IMR-90 (cell line): ENCODE measurements at regions not wholly inside any gene's neighbourhood (a gene's known extent, or its start where the extent isn't known, plus 50 kb on each side); places are given as distances from the start of the nearest gene placed in this dataset.

Experiments used
- ATAC-seq: fragments of 200-7000 bp; cut with Tn5 transposase; 2 replicates; pipeline ENCODE4 v1.9.1; 2020; ENCODE audit warnings: low read depth, mild to moderate bottlenecking, moderate library complexity
- BruUV-seq: library from RNA; stranded (reverse); fragments of 400-500 nt; replicated peaks from 2 replicates; lab custom pipeline; 2021; lab: Mats Ljungman, UMichigan
- CTCF ChIA-PET: fragments of 300-600 bp; formaldehyde crosslinking; extraction: SDS; loops from one replicate; lab custom pipeline; 2021; ENCODE audit warnings: antibody characterized with exemption; lab: Yijun Ruan, JAX
- POLR2A ChIA-PET: fragments of 300-600 bp; sonication (Branson Sonifier 250); formaldehyde crosslinking; loops from one replicate; lab custom pipeline; 2022; ENCODE audit warnings: antibody characterized with exemption; ENCODE audit not compliant: unreplicated experiment; lab: Charles Lee
- DNase-seq: peaks from one replicate; pipeline ENCODE4 v3.0.0; 2013
- H2AFZ ChIP-seq: replicated peaks from 2 replicates; pipeline ENCODE3; 2013; ENCODE audit warnings: low read length, mild to moderate bottlenecking; ENCODE audit not compliant: poor library complexity
- H2AK5ac ChIP-seq: 2 replicates; pipeline ENCODE4 v1.6.1; 2013; ENCODE audit warnings: low read depth, low read length, inconsistent platforms
- H2AK9ac ChIP-seq: replicated peaks from 2 replicates; pipeline ENCODE3; 2013; ENCODE audit warnings: mild to moderate bottlenecking, low read depth, low read length, moderate library complexity; ENCODE audit not compliant: poor library complexity
- H2BK120ac ChIP-seq: 2 replicates; pipeline ENCODE4 v1.6.1; 2013; ENCODE audit warnings: low read depth, low read length, inconsistent platforms
- H2BK15ac ChIP-seq: 3 replicates; pipeline ENCODE4 v1.6.1; 2013; ENCODE audit warnings: low read depth, low read length, inconsistent platforms
- H2BK20ac ChIP-seq: 2 replicates; pipeline ENCODE4 v1.6.1; 2013; ENCODE audit warnings: low read depth, mild to moderate bottlenecking, inconsistent platforms, low read length, moderate library complexity
- H2BK5ac ChIP-seq: 2 replicates; pipeline ENCODE4 v1.6.1; 2013; ENCODE audit warnings: mild to moderate bottlenecking, low read depth, low read length, inconsistent platforms; ENCODE audit not compliant: poor library complexity, severe bottlenecking
- H3K14ac ChIP-seq: replicated peaks from 2 replicates; pipeline ENCODE4 v1.6.1; 2013; ENCODE audit warnings: low read depth, low read length, inconsistent platforms
- H3K18ac ChIP-seq: 2 replicates; pipeline ENCODE4 v1.6.1; 2013; ENCODE audit warnings: low read depth, low read length, control low read depth
- H3K23ac ChIP-seq: 2 replicates; pipeline ENCODE4 v1.6.1; 2013; ENCODE audit warnings: low read depth, low read length, inconsistent platforms
- H3K27ac ChIP-seq: 2 replicates; pipeline ENCODE4 v1.5.1; 2013; ENCODE audit warnings: mild to moderate bottlenecking, control low read depth, low read length; ENCODE audit not compliant: insufficient read depth
- H3K27me3 ChIP-seq: 2 replicates; pipeline ENCODE4 v1.6.1; 2013; ENCODE audit warnings: low read length; ENCODE audit not compliant: control insufficient read depth, insufficient read depth
- H3K36me3 ChIP-seq: 2 replicates; pipeline ENCODE4 v1.6.1; 2013; ENCODE audit warnings: low read length, mixed read lengths; ENCODE audit not compliant: control insufficient read depth, insufficient read depth
- H3K4ac ChIP-seq: 2 replicates; pipeline ENCODE4 v1.6.1; 2013; ENCODE audit warnings: low read depth, low read length, inconsistent platforms
- H3K4me1 ChIP-seq: 2 replicates; pipeline ENCODE4 v1.6.1; 2013; ENCODE audit warnings: low read length, mixed read lengths; ENCODE audit not compliant: control insufficient read depth, insufficient read depth
- H3K4me2 ChIP-seq: 2 replicates; pipeline ENCODE4 v1.6.1; 2013; ENCODE audit warnings: low read depth, mild to moderate bottlenecking, control low read depth, low read length, moderate library complexity
- H3K4me3 ChIP-seq: 2 replicates; pipeline ENCODE4 v1.5.1; 2013; ENCODE audit warnings: low read depth, mild to moderate bottlenecking, control low read depth, low read length, moderate library complexity; ENCODE audit not compliant: insufficient read depth
- H3K56ac ChIP-seq: 2 replicates; pipeline ENCODE4 v1.6.1; 2013; ENCODE audit warnings: low read length, inconsistent platforms; ENCODE audit not compliant: insufficient read depth; ENCODE audit errors: extremely low read depth
- H3K79me1 ChIP-seq, 2 experiments: 2 replicates each; pipeline ENCODE4 v1.6.1; 2013; ENCODE audit warnings: low read length in 2 of 2, inconsistent platforms in 1 of 2, low read depth in 1 of 2
- H3K9ac ChIP-seq: 2 replicates; pipeline ENCODE4 v1.6.1; 2013; ENCODE audit warnings: low read depth, low read length, control low read depth
- H3K9me1 ChIP-seq: 2 replicates; pipeline ENCODE4 v1.6.1; 2013; ENCODE audit warnings: low read length, inconsistent platforms; ENCODE audit not compliant: insufficient read depth
- H3K9me3 ChIP-seq: 2 replicates; pipeline ENCODE4 v1.6.1; 2013; ENCODE audit warnings: low read length; ENCODE audit not compliant: control insufficient read depth, insufficient read depth
- H4K20me1 ChIP-seq: 2 replicates; pipeline ENCODE4 v1.6.1; 2013; ENCODE audit warnings: low read length, inconsistent platforms; ENCODE audit not compliant: insufficient read depth
- H4K5ac ChIP-seq: 2 replicates; pipeline ENCODE4 v1.6.1; 2013; ENCODE audit warnings: mild to moderate bottlenecking, low read depth, low read length, control low read depth
- H4K8ac ChIP-seq, 2 experiments: 2 replicates each; pipeline ENCODE4 v1.6.1; 2013; ENCODE audit warnings: low read depth in 2 of 2, low read length in 2 of 2, control low read depth in 1 of 2, inconsistent platforms in 1 of 2
- H4K91ac ChIP-seq: 2 replicates; pipeline ENCODE4 v1.6.1; 2013; ENCODE audit warnings: low read depth, low read length, inconsistent platforms; ENCODE audit not compliant: insufficient read depth
- CHD1 ChIP-seq: IDR thresholded peaks from 2 replicates; pipeline ENCODE4 v1.6.1; 2012; ENCODE audit warnings: low read depth, low read length, improper control_type of control experiment
- CTCF ChIP-seq: conservative IDR thresholded peaks from 2 replicates; pipeline ENCODE4 v1.5.1; 2012; ENCODE audit warnings: mild to moderate bottlenecking, low read depth, low read length, improper control_type of control experiment
- MXI1 ChIP-seq: IDR thresholded peaks from 2 replicates; pipeline ENCODE4 v1.6.1; 2012; ENCODE audit warnings: low read depth, mild to moderate bottlenecking, low read length, moderate library complexity, borderline replicate concordance
- RCOR1 ChIP-seq: IDR thresholded peaks from 2 replicates; pipeline ENCODE4 v1.6.1; 2012; ENCODE audit warnings: mild to moderate bottlenecking, low read length, improper control_type of control experiment; ENCODE audit not compliant: insufficient replicate concordance
- WGBS, 2 experiments: methylation state at CpG; one replicate each; pipeline versions ENCODE4 v1.1.5 to v1.1.7; 2013; ENCODE audit warnings: missing lambda C conversion rate in 2 of 2; ENCODE audit not compliant: insufficient read length in 1 of 2; ENCODE audit errors: extremely low coverage in 2 of 2; 5-methylcytosine and 5-hydroxymethylcytosine counted together
- dilution Hi-C: fragments of 300-500 bp; cut with HindIII; formaldehyde crosslinking; loops from one replicate; pipeline ENCODE4 v1.14.3; 2018; ENCODE audit warnings: low sequenced_read_pairs; ENCODE audit not compliant: unreplicated experiment
- in situ Hi-C: fragments of 300-500 bp; cut with MboI; formaldehyde crosslinking; loops from 3 replicates; pipeline ENCODE4 v1.14.3; 2019; ENCODE audit warnings: low sequenced_read_pairs, inconsistent platforms, mixed read lengths
- intact Hi-C: fragments of 100-400 bp; cut with micrococcal nuclease; formaldehyde crosslinking; loops from 2 replicates; pipeline ENCODE4 v1.10.0; 2022

DNA sequence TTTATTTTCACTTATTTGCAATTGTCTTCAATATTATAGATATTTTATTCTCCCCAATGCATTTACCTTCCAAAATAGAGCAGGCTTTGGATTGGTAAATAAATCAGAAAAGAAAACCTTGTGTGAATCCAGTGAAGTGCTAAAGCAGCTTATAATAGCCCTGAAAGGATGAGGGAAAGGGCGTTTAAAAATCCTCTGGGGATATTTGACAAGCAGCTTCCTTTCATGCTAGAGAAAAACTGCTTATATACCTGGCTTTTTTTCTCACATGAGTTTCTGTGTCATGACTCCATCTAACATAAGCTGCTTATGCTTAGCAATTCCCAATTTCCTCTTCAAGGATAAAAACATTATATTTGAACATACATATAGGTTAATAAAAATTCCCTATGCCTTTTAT is 221.6 kb upstream of the SEMA3E start:
- TF ChIP-seq CTCF (no peak), CHD1 (no peak), RCOR1 (no peak), MXI1 (no peak)
- WGBS, 2 experiments = no CpG with 5 or more reads among the region's 1 CpG
- ChIA-PET POLR2A (no interaction called here), CTCF (interaction anchor here (1.0 kb wide), 1 partner anchor 14 kb away, joined by 5 read pairs; no protein-coding TSS in a partner anchor)
- Histone ChIP-seq H3K36me3 (no peaks in the 10 kb centered on the region), H3K27me3 (no peaks in the 10 kb centered on the region), H2AK9ac (no peak overlapping the region), H2BK20ac (no peak overlapping the region), H3K18ac (no peak overlapping the region), H3K79me1 (no peaks in the 10 kb centered on the region), H4K91ac (no peak overlapping the region), H4K8ac (no peak overlapping the region), H2BK120ac (no peak overlapping the region), H2BK15ac (no peak overlapping the region), H3K4me2 (no peak overlapping the region), H3K4me3 (no peak overlapping the region), H3K27ac (no peak overlapping the region), H3K4ac (no peak overlapping the region), H3K4me1 (no peaks in the 10 kb centered on the region), H3K9ac (no peak overlapping the region), H3K23ac (no peak overlapping the region), H3K9me1 (no peaks in the 10 kb centered on the region), H4K5ac (no peak overlapping the region), H3K14ac (no peak overlapping the region), H2AFZ (no peak overlapping the region), H4K20me1 (no peaks in the 10 kb centered on the region), H2AK5ac (no peak overlapping the region), H2BK5ac (no peak overlapping the region), H3K9me3 (no peaks in the 10 kb centered on the region), H3K56ac (no peak overlapping the region)
- intact Hi-C loops = no loop called here
- ATAC-seq (no peak), DNase-seq (no peak)
- dilution Hi-C loops = no loop called here
- in situ Hi-C loops = no loop called here
- no TSS peak for BruUV-seq
